RPMI8226 (cell line): ENCODE measurements at regions not wholly inside any gene's neighbourhood (a gene's known extent, or its start where the extent isn't known, plus 50 kb on each side); places are given as distances from the start of the nearest gene placed in this dataset.

Experiments used
- DNase-seq: peaks from one replicate; pipeline ENCODE4 v3.0.0-alpha.2; 2015

- DNase-seq, result no peak
These were observed 2882.5 kb downstream of the PCDH9 start for GRCh38 chr13:64347664-64348063.

- DNase-seq, result no peak
These were observed 2890.6 kb downstream of the PCDH9 start for GRCh38 chr13:64339373-64340063.

- DNase-seq, result no peak
These were observed 2891.5 kb downstream of the PCDH9 start for GRCh38 chr13:64338671-64339070.

GRCh38 chr13:64333888-64334287 is 2896.2 kb downstream of the PCDH9 start:
- no peak for DNase-seq

- no peak for DNase-seq
These were observed 2898.1 kb downstream of the PCDH9 start for GRCh38 chr13:64332048-64332447.

GRCh38 chr13:64327505-64328194 is 2902.5 kb downstream of the PCDH9 start:
- no peak for DNase-seq

GRCh38 chr13:64314331-64314730 is 2898.7 kb upstream of the PCDH20 start:
- DNase-seq, result no peak

GRCh38 chr13:64311948-64312347 is 2896.3 kb upstream of the PCDH20 start:
- DNase-seq, result no peak

- no peak for DNase-seq
These were observed 2895.5 kb upstream of the PCDH20 start for GRCh38 chr13:64311112-64311511.

- DNase-seq, result no peak
These were observed 2889.6 kb upstream of the PCDH20 start for GRCh38 chr13:64305246-64305645.

GRCh38 chr13:64300239-64300638 is 2884.6 kb upstream of the PCDH20 start:
- no peak for DNase-seq

- no peak for DNase-seq
These were observed 2878.3 kb upstream of the PCDH20 start for GRCh38 chr13:64293923-64294322.

- DNase-seq, result no peak
These were observed 2874.1 kb upstream of the PCDH20 start for GRCh38 chr13:64289702-64290101.

- DNase-seq, result no peak
These were observed 2868.3 kb upstream of the PCDH20 start for GRCh38 chr13:64283926-64284325.

GRCh38 chr13:64278493-64278892 is 2862.8 kb upstream of the PCDH20 start:
- DNase-seq, result no peak

GRCh38 chr13:64277097-64277496 is 2861.4 kb upstream of the PCDH20 start:
- no peak for DNase-seq

- no peak for DNase-seq
These were observed 2860.6 kb upstream of the PCDH20 start for GRCh38 chr13:64276232-64276631.

GRCh38 chr13:64274481-64275217 is 2859.0 kb upstream of the PCDH20 start:
- DNase-seq, result no peak

GRCh38 chr13:64273780-64274179 is 2858.1 kb upstream of the PCDH20 start:
- no peak for DNase-seq

- no peak for DNase-seq
These were observed 2857.0 kb upstream of the PCDH20 start for GRCh38 chr13:64272681-64273080.

- DNase-seq, result no peak
These were observed 2850.4 kb upstream of the PCDH20 start for GRCh38 chr13:64266024-64266423.

- no peak for DNase-seq
These were observed 2847.6 kb upstream of the PCDH20 start for GRCh38 chr13:64263285-64263684.

- DNase-seq, result no peak
These were observed 2841.1 kb upstream of the PCDH20 start for GRCh38 chr13:64256751-64257150.

- no peak for DNase-seq
These were observed 2840.3 kb upstream of the PCDH20 start for GRCh38 chr13:64255988-64256387.
